GM18873 (cell line): ENCODE measurements at regions not wholly inside any gene's neighbourhood (a gene's known extent, or its start where the extent isn't known, plus 50 kb on each side); places are given as distances from the start of the nearest gene placed in this dataset.
A peak's percentile ranks its signal among the peaks of the same experiment; 100 is the strongest.
"Not testable (repeated sequence)": the region's sequence is repeated elsewhere in the genome, so short reads cannot be mapped to it uniquely, and the experiment has no call there.

Source experiments
- ATAC-seq: cut with Tn5 transposase; IDR thresholded peaks from one replicate; pipeline ENCODE4 v1.9.1; 2021; ENCODE audit warnings: mild to moderate bottlenecking, moderate library complexity, moderate number of reproducible peaks; ENCODE audit not compliant: unreplicated experiment, low FRiP score

- ATAC-seq = peak; percentile 88
These were observed 199.5 kb upstream of the SFSWAP start for GRCh38 chr12:131511391-131511802.

- ATAC-seq = no peak
These were observed 198.9 kb upstream of the SFSWAP start for GRCh38 chr12:131511803-131512561.

- no peak for ATAC-seq
These were observed 197.3 kb upstream of the SFSWAP start for GRCh38 chr12:131513606-131514005.

- ATAC-seq = not testable (repeated sequence)
These were observed 190.3 kb upstream of the SFSWAP start for GRCh38 chr12:131520553-131520952.

GRCh38 chr12:131521326-131521725 lies 189.6 kb upstream of the SFSWAP start:
- no peak for ATAC-seq

- no peak for ATAC-seq
These were observed 184.9 kb upstream of the SFSWAP start for GRCh38 chr12:131525795-131526508.

GRCh38 chr12:131527092-131527491 lies 183.8 kb upstream of the SFSWAP start:
- no peak for ATAC-seq

- no peak for ATAC-seq
These were observed 183.2 kb upstream of the SFSWAP start for GRCh38 chr12:131527736-131528135.

- ATAC-seq = no peak
These were observed 182.7 kb upstream of the SFSWAP start for GRCh38 chr12:131528144-131528543.

- ATAC-seq = no peak
These were observed 182.2 kb upstream of the SFSWAP start for GRCh38 chr12:131528667-131529066.

GRCh38 chr12:131529196-131530040 lies 181.5 kb upstream of the SFSWAP start:
- ATAC-seq = no peak

GRCh38 chr12:131530041-131530332 lies 180.9 kb upstream of the SFSWAP start:
- ATAC-seq = no peak

GRCh38 chr12:131530422-131530821 lies 180.5 kb upstream of the SFSWAP start:
- no peak for ATAC-seq

GRCh38 chr12:131533139-131533538 lies 177.8 kb upstream of the SFSWAP start:
- ATAC-seq = no peak

GRCh38 chr12:131535779-131536178 lies 175.1 kb upstream of the SFSWAP start:
- ATAC-seq = no peak

GRCh38 chr12:131536337-131536736 lies 174.6 kb upstream of the SFSWAP start:
- no peak for ATAC-seq

GRCh38 chr12:131536766-131537165 lies 174.1 kb upstream of the SFSWAP start:
- ATAC-seq = no peak

GRCh38 chr12:131537267-131537958 lies 173.5 kb upstream of the SFSWAP start:
- ATAC-seq = no peak

- ATAC-seq = no peak
These were observed 171.5 kb upstream of the SFSWAP start for GRCh38 chr12:131539381-131539780.

GRCh38 chr12:131540138-131540623 lies 170.7 kb upstream of the SFSWAP start:
- ATAC-seq = no peak
